ENCODE measurements at regions not wholly inside any gene's neighbourhood (a gene's known extent, or its start where the extent isn't known, plus 50 kb on each side); places are given as distances from the start of the nearest gene placed in this dataset.

GRCh38 chr16:65967376-65967775 lies 399.1 kb upstream of the CDH5 start:
- Histone ChIP-seq H3K4me1 (ENCODE audit: control insufficient read depth, low read length) (no peaks in the 10 kb centered on the region), H3K27ac (ENCODE audit: low read depth, low read length) (no peak overlapping the region), H3K4me3 (ENCODE audit: low read length) (no peak overlapping the region), H3K27me3 (ENCODE audit: control insufficient read depth, low read length) (no peaks in the 10 kb centered on the region), H3K79me2 (ENCODE audit: control insufficient read depth, low read length) (no peaks in the 10 kb centered on the region), H3K9me2 (replicated peaks; ENCODE audit: control insufficient read depth, low read length) (no peaks in the 10 kb centered on the region), H3F3A (ENCODE audit: control insufficient read depth, insufficient read depth) (no peaks in the 10 kb centered on the region), H3K9me3 (ENCODE audit: control insufficient read depth, insufficient read depth, low read length) (no peaks in the 10 kb centered on the region), H3K4me2 (ENCODE audit: low read length) (no peak overlapping the region), H3K36me3 (ENCODE audit: control insufficient read depth, low read length) (no peaks in the 10 kb centered on the region), H4K20me1 (ENCODE audit: control insufficient read depth, insufficient read depth, low read depth, low read length) (no peaks in the 10 kb centered on the region)
- TF ChIP-seq EZH2phosphoT487 (IDR thresholded peaks at IDR 0.05; ENCODE audit: borderline replicate concordance, low read length), result no peak
- TF ChIP-seq, protein P1, sequence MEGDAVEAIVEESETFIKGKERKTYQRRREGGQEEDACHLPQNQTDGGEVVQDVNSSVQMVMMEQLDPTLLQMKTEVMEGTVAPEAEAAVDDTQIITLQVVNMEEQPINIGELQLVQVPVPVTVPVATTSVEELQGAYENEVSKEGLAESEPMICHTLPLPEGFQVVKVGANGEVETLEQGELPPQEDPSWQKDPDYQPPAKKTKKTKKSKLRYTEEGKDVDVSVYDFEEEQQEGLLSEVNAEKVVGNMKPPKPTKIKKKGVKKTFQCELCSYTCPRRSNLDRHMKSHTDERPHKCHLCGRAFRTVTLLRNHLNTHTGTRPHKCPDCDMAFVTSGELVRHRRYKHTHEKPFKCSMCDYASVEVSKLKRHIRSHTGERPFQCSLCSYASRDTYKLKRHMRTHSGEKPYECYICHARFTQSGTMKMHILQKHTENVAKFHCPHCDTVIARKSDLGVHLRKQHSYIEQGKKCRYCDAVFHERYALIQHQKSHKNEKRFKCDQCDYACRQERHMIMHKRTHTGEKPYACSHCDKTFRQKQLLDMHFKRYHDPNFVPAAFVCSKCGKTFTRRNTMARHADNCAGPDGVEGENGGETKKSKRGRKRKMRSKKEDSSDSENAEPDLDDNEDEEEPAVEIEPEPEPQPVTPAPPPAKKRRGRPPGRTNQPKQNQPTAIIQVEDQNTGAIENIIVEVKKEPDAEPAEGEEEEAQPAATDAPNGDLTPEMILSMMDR (IDR thresholded peaks at IDR 0.05; ENCODE audit: low read depth, low read length, poor library complexity, severe bottlenecking), result no peak

DNA sequence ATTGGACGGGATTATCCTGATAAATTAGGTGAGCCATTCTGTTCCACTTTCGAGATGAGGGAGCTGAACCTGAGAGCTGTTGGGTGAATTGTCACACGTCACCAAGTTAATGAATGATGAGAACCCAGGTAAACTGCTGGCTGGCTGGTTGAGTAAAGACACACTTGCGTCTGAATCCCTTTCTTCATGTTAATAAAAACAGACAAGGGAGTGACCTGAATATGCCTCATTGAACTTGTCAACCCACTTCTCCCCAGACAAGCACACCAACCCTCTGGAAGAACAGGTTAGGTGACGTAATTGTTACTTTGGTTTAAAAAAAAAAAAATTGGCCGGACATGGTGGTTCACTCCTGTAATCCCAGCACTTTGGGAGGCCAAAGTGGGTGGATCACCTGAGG lies 400.9 kb upstream of the CDH5 start:
- no peaks in the 10 kb centered on the region for H4K20me1 ChIP-seq (ENCODE audit: control insufficient read depth, insufficient read depth, low read depth, low read length)
- no peak for TF ChIP-seq EZH2phosphoT487 (IDR thresholded peaks at IDR 0.05; ENCODE audit: borderline replicate concordance, low read length)
- TF ChIP-seq, protein P1 (IDR thresholded peaks at IDR 0.05; ENCODE audit: low read depth, low read length, poor library complexity, severe bottlenecking), result no peak
- H3K4me1 ChIP-seq (ENCODE audit: control insufficient read depth, low read length), result no peaks in the 10 kb centered on the region
- no peaks in the 10 kb centered on the region for H3K27me3 ChIP-seq (ENCODE audit: control insufficient read depth, low read length)
- H3K27ac ChIP-seq (ENCODE audit: low read depth, low read length), result no peak overlapping the region
- no peaks in the 10 kb centered on the region for H3K79me2 ChIP-seq (ENCODE audit: control insufficient read depth, low read length)
- no peak overlapping the region for H3K4me3 ChIP-seq (ENCODE audit: low read length)
- no peaks in the 10 kb centered on the region for H3F3A ChIP-seq (ENCODE audit: control insufficient read depth, insufficient read depth)
- no peaks in the 10 kb centered on the region for H3K9me3 ChIP-seq (ENCODE audit: control insufficient read depth, insufficient read depth, low read length)
- H3K9me2 ChIP-seq (replicated peaks; ENCODE audit: control insufficient read depth, low read length), result no peaks in the 10 kb centered on the region
- no peak overlapping the region for H3K4me2 ChIP-seq (ENCODE audit: low read length)
- no peaks in the 10 kb centered on the region for H3K36me3 ChIP-seq (ENCODE audit: control insufficient read depth, low read length)

DNA sequence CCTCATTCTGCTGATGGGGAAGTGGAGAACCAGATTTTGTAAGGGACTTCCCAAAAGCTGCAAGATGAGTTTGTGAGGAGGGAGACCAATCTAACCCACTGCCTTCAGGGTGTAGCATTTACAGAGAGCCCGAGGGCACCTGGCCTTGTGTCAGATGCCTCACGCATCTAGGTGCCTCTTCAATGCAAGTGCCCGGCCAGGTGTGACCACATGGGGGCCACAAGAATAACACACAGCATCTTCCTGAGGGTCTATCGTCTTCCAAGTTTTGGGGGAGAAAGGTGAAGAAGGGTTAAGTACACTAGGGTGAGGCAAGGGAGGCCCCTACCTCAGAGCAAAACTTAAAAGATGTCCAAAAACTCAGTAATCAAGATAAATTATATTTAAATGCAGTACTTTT lies 401.7 kb upstream of the CDH5 start:
- Histone ChIP-seq H3K27me3 (ENCODE audit: control insufficient read depth, low read length) (no peaks in the 10 kb centered on the region), H3F3A (ENCODE audit: control insufficient read depth, insufficient read depth) (no peaks in the 10 kb centered on the region), H3K9me2 (replicated peaks; ENCODE audit: control insufficient read depth, low read length) (no peaks in the 10 kb centered on the region), H3K79me2 (ENCODE audit: control insufficient read depth, low read length) (no peaks in the 10 kb centered on the region), H3K4me2 (ENCODE audit: low read length) (no peak overlapping the region), H3K27ac (ENCODE audit: low read depth, low read length) (no peak overlapping the region), H3K36me3 (ENCODE audit: control insufficient read depth, low read length) (no peaks in the 10 kb centered on the region), H3K4me1 (ENCODE audit: control insufficient read depth, low read length) (no peaks in the 10 kb centered on the region), H3K4me3 (ENCODE audit: low read length) (no peak overlapping the region), H3K9me3 (ENCODE audit: control insufficient read depth, insufficient read depth, low read length) (no peaks in the 10 kb centered on the region), H4K20me1 (ENCODE audit: control insufficient read depth, insufficient read depth, low read depth, low read length) (no peaks in the 10 kb centered on the region)
- TF ChIP-seq, protein P1 (IDR thresholded peaks at IDR 0.05; ENCODE audit: low read depth, low read length, poor library complexity, severe bottlenecking), result no peak
- TF ChIP-seq EZH2phosphoT487 (IDR thresholded peaks at IDR 0.05; ENCODE audit: borderline replicate concordance, low read length), result no peak

Measured in DOHH2 (cell line).